Hypothalamus (tissue), 51 donors: ENCODE measurements at regions not wholly inside any gene's neighbourhood (a gene's known extent, or its start where the extent isn't known, plus 50 kb on each side); places are given as distances from the start of the nearest gene placed in this dataset.
"Not testable (repeated sequence)": the region's sequence is repeated elsewhere in the genome, so short reads cannot be mapped to it uniquely, and the experiment has no call there.

ENCODE experiments used
- DNase-seq, 51 donors: peaks; one replicate each; lab custom pipeline; 2025; lab: John Stamatoyannopoulos, UW

DNA sequence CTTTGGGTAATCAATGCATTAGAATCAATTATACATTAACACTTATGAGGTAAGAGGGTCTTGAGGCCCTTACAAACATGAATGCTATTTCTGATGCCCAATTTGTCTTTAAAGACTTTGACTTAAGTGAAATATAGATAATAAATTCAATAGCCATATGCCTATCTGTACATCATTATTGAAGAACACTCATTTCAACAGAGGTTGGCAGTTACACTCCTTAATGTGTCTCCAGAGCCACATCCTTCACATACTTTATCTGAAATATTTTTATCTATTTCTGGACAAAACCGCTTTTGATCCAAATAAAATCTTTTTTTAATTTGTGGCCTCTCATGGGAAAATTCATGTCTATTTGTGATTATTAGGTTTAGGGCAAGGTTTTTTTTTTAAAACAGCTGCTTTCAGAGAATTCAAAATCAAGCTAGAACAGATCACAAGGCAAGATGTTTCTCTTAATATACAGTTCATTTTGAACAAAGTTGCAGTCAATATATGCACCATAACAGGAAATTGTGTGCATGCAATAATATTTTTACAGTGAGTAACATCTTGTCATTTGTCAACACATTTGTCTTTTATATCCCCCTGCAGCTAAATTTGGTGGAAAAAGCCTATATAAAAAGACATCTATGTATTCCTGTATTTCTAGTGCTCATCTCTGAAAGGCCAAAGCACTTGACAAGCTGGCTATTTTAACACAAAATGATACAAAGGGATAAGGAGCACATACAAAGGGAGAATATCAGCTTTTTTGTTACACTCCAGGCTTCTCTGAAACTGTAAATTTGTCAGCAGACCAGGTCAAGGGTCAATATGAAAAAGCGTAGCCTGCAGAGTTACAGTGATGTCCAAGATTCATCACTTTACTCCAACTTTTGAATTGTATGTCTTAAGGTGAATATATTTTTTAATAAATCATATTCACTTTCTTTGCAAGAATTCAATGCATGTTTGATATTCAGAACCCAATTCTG lies 146.2 kb upstream of the DPH6 start:
- DNase-seq, result no peak

DNA sequence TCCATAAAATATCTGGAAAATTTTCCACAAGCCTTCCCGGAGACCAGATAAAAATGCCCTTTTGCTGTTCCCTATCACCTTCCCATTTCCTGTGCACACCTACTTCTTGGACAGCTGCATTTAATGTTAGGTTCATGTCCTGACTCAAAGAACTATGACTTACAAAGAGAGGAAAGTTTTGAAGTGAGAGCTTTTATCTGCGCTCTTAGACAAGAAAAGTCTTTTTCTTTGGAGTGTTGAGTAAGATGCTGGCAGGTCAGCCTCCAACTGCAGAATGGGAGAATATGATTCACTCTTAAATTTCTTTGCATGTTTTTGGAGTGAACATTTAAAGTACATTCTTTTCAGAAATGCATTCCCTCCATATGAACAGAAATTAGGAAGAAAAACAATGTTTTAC lies 147.3 kb upstream of the DPH6 start:
- DNase-seq, result no peak

DNA sequence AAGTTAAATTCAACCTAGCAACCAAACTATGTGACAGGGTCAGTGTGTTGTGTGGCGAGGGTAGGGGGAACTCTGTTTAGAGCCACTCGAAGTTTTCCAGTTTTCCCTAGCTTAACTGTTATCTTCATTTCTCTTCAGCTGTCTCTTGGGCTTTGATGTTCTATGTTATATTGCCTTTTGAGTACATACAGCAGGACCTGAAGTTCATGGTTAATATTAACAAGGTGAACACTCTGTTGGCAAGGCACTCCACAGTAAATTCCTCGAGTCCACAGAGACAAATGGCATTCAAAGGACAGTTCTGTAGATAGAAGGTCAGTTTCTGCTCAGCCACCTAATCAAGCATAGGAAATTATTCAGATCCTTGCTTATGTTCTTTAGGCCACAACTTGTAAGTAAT lies 147.9 kb upstream of the DPH6 start:
- no peak for DNase-seq

DNA sequence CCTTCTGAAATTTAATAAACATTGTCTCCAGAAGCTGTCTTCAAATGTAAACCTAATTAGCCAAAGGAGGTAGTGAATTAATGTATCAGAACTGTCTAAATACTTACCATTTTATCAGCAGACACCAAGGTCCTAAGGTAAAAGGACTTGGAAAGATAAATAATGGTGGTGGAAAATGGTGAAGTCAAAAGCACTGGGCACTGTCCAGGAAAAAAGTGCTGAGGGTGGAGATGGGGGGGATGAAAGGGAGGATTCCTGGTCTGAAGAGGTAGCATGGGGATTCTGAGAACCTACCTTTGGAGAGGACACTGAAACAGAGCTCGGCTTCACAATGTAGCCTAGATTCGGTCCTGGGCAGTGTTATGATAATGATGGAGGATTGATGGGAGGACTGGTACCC lies 149.0 kb upstream of the DPH6 start:
- DNase-seq, result no peak

DNA sequence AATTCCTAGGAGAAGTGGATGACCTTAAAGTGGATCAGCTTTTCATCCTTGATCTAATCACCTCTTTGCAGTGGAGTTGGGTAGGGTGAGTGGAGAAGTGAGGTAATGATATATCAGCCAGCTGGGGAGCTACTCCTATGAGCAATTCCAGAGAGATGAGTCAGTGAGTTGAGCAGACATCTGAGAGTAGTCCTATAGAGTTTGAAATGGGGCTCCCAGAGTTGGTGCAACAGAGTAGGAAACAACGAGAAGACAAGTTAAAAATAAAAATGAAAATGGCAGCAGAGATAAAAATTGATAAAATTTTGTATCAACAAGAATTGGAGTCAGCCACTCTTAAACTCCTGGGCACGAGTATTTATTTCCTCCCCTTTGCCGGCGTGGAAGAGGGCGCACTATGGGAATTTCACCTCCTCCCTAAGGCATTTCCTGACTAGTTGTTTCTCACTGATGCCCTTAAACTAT lies 150.8 kb upstream of the DPH6 start:
- no peak for DNase-seq

DNA sequence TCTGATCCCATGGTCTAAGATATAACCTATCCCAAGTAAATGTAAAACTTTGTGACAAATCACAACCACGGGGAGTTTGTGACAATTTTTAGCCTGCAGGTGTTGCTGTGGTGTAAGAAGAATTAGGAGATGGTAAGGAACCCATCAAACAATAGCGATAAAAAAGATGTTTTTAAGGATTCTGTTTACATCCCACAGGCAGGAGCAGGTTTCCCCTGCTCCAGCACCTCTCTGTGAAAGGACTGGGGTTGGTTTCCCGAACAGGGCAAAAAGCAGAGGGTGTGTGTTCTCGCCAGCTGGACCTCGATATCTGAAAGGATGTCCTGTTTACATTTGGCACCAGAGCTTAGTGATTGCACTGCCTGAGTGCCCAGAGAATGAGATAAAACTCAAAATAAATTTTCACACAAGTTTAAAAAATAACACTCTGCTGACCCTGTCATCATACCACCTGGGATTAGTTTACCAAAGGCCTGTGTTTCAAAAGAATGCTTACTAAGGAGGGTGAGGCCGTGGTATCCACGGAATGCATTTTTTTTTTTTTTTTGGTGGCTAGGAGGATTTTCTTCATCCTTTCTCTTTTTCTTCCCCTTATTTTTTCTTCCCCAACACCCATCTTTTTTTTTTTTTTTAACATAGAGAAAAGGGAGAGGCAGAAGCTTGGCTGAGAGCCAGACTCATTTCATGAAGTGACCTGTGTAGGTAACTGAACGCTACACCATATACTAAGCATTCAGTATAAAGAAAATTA lies 151.8 kb upstream of the DPH6 start:
- no peak for DNase-seq

DNA sequence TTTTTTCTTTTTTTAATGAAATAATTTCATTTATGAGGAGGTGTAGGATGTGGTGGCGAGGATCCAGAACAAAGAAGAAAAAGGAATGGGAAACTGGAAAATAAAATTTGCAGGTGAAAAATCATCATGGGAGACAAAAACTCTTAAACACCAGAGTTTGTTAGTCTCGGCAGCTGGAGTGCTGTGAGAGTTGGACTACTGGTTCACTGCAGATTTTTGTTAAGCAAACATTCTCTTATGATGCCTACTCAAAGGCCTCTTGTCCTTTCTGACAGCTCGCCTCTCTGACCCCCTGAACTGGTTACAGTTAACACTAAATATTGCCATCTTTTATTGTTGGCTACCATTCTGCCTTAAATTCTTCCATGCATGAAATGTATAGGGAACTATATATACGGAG lies 152.4 kb upstream of the DPH6 start:
- no peak for DNase-seq

DNA sequence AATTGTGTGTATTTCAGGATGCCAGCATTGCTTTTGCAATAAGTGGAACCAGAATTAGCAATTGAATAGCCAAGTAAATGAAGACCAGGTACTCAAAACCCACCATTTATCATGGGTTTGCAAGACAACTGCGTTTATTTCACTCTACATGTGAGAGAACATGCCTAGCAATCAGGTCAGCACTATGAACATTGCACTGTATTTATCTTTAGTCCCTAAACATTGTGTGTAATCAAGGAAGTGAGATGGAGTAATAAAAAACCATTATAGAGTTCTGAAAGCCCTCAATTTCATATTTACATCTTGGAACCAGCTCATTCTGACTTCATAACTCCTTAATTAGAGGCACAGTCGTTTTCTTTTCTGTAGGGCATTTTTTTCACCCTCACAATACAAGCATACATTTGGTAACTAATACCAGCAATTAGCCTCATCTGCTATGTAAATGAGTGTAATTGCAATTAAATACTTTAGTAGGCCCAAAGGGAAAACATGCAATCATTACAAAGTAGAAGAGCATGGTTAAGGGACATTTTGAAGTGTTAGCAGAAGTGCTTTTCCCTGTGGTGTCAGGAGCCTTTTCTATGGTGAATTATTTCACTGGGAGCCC lies 153.1 kb upstream of the DPH6 start:
- DNase-seq, result no peak

DNA sequence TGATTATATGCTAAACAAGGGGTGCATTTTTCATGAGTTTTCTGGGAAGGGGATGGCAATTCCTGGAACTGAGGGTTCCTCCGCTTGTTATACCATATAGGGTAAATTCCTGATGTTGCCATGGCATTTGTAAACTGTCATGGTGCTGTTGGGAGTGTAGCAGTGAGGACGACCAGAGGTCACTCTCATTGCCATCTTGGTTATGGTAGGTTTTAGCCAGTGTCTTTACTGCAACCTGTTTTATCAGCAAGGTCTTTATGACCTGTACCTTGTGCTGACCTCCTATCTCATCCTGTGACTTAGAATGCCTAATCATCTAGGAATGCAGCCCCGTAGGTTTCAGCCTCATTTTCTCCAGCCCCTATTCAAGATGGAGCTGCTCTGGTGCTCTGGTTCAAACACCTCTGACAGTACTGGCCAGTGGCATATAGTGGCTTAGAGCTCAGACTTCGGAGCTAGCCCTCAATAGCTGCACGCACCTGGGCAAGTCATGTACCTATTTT lies 154.2 kb upstream of the DPH6 start:
- DNase-seq, result not testable (repeated sequence)

DNA sequence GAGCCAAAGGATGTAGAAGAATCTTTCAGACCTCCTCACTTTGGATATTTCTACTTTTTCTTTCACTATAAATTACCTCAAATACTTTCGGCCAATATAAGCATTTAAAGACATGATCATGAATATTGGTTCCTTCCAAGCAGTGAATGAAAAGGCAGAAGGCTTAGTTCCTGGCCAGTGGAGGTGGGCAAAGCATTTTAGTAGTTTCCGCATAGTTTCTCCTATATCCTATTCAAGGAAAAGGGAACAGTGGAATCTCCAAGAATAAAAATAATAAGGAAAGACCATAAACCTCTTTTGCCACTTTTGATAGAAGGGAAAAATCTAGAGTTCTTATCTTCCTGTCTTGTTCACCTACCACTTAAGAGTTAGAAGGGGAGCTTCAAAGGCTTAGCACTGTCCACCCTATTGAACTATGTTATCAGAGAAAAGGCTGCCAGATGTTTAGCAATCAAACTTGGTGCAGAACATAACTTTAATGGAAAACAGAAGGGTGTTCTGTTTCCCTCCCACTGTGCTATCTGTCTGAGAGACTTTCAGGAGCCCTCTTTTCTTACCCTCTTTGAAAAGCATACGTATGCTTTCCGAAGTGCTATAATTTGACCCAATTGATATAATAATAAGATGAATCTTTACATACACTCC lies 155.6 kb upstream of the DPH6 start:
- DNase-seq, result no peak

DNA sequence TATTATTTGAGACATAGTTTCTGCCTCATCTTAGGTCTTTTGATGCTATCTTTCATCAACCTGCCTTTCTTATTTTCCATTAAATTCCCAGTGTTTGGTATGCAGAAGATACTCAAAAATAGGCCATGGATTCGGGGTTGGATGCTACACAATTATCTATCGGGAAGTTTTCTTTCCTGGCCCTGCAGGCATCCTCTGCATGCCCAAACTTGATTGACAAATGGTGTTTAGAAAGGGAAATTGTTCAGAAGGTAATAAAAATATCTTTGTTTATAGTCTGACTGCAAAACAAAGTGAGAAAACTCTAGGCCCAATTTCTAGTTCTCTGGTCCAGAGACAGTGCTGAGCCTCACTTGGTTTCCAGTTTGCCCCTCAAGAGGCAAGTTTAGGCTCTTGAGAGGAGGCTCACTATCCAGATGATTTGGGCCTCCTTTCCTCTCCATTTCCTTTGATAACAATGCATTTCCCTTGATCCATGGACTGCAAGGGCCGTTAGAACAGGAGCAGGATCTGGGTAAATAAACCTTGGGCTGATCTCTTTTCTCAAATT lies 157.1 kb upstream of the DPH6 start:
- DNase-seq, result no peak

DNA sequence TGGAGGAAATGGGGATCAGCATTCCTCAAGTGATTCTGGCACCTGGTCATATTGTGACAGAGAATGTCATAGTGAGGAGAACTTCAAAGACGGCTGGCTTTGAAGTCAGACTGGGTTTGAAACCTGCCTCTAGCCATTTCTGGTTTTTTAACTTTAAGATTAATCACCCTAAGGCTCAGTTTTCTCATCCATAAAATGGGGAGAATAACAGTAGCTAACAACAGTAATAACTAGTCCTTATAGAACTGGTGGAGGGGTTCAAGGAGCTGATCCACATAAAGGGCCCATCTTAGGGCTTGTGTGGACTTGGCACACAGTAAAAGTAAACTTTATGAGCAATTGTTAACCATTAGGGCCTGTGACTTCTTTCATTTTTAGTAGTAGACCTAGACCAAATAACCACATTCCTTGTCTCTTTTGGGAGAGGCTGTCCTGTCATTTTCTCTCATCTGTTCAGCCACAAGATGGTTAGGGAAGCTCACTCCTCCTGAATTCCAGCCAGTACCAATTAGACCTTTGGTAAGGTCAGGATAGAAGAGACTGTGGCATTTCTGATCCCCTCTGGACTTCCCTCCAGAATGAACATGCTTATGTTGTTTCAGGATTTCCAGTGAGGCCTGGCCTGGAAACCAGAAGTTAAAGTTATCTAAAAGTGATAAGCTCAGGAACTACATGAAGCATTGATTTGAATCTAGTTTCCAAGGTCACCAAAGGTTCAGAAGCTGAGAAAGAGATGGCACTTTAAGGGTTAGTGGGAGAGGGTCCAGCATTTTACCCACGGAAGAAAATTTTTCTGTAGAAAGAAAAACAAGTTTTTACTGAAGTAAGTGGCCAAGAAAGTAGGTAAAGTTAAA lies 159.3 kb upstream of the DPH6 start:
- DNase-seq, result no peak

DNA sequence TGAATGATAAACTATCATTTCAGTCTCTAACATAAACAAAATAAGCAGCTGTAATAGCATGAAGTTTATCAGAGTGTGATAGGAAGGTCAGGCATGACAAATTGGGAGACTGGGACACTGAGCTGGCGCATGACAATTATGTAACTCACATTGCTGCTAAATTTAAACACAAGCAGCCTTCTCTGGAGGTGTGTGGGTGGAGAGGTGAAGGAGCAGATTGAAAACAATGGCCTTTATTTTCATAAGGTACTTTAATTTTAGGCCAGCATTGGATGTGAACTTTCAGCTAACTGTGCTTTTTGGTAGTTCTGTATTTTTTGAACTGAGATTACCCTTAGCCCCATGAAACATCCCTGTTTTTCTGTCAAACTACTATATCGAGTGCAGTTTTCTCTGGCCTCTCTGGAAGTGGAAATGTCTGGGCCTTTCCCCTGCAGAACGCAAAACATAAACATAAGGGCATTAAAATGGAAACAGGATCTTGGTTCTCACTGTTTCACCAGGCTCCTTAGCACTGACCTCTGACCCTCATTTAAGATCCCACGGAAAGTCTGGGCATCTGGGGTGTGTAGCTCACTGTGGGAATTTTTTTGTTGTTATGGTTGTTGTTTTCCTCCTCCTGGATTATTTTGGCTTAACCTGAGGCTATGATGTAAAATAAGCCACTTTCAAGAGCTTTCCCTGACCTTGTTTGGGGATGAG lies 160.1 kb upstream of the DPH6 start:
- DNase-seq, result peak in 1 of 51 donors; percentile 21

DNA sequence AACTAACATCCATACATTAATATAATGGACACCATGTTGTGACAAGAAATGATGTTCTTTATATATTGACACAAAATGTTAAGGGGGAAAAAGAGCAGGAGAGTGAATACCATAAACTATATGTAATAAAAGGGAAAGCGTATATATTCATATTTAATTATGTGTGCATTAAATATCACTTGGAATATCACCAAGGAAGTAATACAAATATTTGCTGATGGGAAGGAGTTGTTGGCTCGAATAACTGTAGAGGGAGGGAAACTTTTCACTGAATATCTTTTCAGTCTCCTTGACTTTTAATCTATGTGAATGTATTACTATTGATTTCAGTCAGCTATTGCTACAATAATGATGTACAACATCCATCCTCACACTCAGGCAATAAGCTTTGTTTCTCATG lies 167.0 kb upstream of the DPH6 start:
- no peak for DNase-seq

DNA sequence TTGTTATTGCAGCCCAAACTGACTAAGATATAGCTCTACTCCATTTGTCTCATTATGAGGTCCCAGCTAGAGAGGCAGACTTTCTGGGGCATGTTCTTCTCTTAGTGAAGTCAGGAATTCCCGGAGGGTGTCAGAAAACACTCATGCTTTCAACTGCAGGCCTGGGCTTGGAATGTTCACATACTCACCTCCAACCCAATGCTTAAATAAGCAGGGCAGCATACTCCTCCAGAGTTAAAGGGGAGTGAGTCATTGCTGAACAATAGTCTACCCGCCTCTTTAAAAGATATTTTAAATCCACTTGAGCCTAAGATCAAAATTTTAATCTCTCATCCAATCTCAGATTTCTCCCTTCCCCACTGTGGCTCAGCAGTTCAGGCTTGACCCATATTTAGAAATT lies 167.8 kb upstream of the DPH6 start:
- peak in 1 of 51 donors; percentile 9 for DNase-seq

DNA sequence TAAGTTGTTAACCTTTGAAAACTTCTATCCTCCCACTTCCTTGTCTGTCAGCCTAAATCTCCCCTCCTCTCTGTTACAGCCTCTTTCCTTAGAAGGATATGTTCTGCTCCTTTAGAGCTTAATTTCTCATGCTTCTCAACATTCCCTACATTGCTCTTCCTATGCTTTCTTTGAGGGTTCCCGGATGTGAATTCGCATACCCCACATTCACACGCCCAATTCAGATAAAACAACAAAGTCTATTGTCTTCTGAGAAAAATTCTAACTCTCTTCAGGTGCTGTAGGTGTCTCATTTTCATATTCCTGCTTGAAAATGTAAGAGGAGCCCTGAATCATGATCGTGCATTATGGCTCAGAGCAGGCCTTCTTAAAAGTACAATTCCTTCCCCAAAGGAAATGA lies 171.8 kb upstream of the DPH6 start:
- peak in 1 of 51 donors; percentile 12 for DNase-seq

DNA sequence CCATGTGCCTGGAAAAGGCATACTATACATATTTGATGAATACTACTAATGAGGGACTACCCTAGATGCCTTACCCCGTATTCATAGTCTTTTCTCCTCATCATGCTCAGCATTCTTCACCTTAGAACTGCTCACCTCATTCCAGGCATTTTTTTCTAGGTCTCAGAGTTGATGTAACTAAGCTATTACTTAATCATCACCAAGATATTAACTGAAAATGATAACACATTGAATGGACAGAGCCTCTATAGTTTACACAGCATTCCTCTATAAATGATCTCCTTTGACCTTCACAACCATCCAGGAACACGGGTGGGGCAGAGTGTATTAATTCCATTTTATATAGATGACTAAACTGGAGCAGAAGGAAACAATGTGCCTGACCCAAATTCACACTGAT lies 174.1 kb upstream of the DPH6 start:
- DNase-seq, result no peak

DNA sequence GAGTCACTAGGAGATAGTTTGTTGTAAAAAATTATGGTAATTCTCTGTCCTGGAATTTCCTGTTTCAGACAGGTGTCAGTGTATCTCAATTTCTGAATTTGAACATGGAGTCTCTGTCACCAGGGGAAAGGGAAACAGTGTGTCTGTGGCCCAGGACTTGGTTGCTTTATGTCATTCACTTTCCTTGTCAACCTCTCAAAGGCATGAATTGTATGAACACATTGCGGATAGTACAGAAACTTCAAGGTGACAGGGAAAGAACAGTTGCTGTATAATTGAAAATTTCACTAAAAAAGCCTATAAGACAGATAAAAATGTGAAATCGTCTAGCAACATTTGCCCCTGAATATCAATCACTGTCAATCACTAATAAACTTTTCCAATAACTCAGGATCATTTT lies 175.0 kb upstream of the DPH6 start:
- DNase-seq, result no peak

DNA sequence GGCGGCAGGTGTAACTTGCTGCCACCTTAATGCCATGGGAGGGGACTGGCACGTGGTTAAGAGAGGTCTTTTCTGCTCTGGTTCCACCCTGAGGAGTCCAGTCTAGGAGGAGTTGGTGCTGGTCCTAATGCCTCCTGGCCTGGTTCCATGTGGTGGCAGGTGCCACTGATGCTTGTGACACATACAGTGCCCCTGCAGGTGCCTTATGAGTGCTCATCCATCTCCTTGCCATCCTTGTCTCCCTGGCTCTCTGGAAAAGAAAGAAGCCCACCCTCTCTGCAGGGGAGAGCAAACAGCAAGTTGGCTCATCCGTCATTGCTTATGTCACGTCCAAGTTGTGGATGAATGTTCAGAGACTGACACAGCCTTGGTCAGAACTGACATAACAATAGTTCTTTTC lies 175.8 kb upstream of the DPH6 start:
- DNase-seq, result no peak
